Activated CD8-positive, alpha-beta T cell treated with anti-CD3 and anti-CD28 coated beads for 36 hours (primary cell): ENCODE measurements at regions not wholly inside any gene's neighbourhood (a gene's known extent, or its start where the extent isn't known, plus 50 kb on each side); places are given as distances from the start of the nearest gene placed in this dataset.

Source experiments
- ATAC-seq: fragments of 200-7000 bp; cut with Tn5 transposase; one replicate; pipeline ENCODE4 v1.10.0; 2021; ENCODE audit warnings: mild to moderate bottlenecking, moderate library complexity
- CTCF ChIA-PET: fragments of 350-600 bp; sonication (Branson Sonifier 250); formaldehyde crosslinking; loops from one replicate; lab custom pipeline; 2021; ENCODE audit warnings: antibody characterized with exemption; lab: Charles Lee
- POLR2A ChIA-PET: fragments of 350-600 bp; sonication (Branson Sonifier 250); formaldehyde crosslinking; loops from one replicate; lab custom pipeline; 2021; ENCODE audit warnings: antibody characterized with exemption; lab: Charles Lee
- DNase-seq: peaks from one replicate; pipeline ENCODE4 v3.0.0-alpha.2; 2020
- H3K27ac Mint-ChIP-seq: one replicate; pipeline ENCODE4 v1.8.0; 2021; ENCODE audit warnings: mild to moderate bottlenecking, mixed read lengths
- H3K27me3 Mint-ChIP-seq: one replicate; pipeline ENCODE4 v1.8.0; 2021; ENCODE audit warnings: mixed read lengths
- H3K36me3 Mint-ChIP-seq: one replicate; pipeline ENCODE4 v1.8.0; 2021; ENCODE audit warnings: low read depth, mixed read lengths
- H3K4me1 Mint-ChIP-seq: one replicate; pipeline ENCODE4 v1.8.0; 2021; ENCODE audit warnings: low read depth, mixed read lengths
- H3K4me3 Mint-ChIP-seq: one replicate; pipeline ENCODE4 v1.8.0; 2021; ENCODE audit warnings: mild to moderate bottlenecking, moderate library complexity, mixed read lengths
- H3K9me3 Mint-ChIP-seq: one replicate; pipeline ENCODE4 v1.8.0; 2021; ENCODE audit warnings: mixed read lengths
- CTCF ChIP-seq: fragments of 200-600 bp; IDR thresholded peaks from one replicate; pipeline ENCODE4 v1.8.0; 2022; ENCODE audit warnings: antibody characterized with exemption, mild to moderate bottlenecking
- intact Hi-C: fragments of 100-400 bp; cut with micrococcal nuclease; formaldehyde crosslinking; loops from one replicate; pipeline ENCODE4 v1.10.0; 2022

GRCh38 chr6:122063761-122064160, 335.7 kb upstream of the HSF2 start:
- H3K36me3 Mint-ChIP-seq = no peaks in the 10 kb centered on the region
- ChIA-PET CTCF (no interaction called here), POLR2A (no interaction called here)
- ATAC-seq (no peak), DNase-seq (no peak)
- TF ChIP-seq CTCF = no peak
- H3K27me3 Mint-ChIP-seq = peaks cover 2% of the 10 kb centered on the region
- no peaks in the 10 kb centered on the region for H3K4me1 Mint-ChIP-seq
- no peak overlapping the region for H3K4me3 Mint-ChIP-seq
- H3K27ac Mint-ChIP-seq = no peak overlapping the region
- H3K9me3 Mint-ChIP-seq = no peaks in the 10 kb centered on the region
- intact Hi-C loops = no loop called here

DNA sequence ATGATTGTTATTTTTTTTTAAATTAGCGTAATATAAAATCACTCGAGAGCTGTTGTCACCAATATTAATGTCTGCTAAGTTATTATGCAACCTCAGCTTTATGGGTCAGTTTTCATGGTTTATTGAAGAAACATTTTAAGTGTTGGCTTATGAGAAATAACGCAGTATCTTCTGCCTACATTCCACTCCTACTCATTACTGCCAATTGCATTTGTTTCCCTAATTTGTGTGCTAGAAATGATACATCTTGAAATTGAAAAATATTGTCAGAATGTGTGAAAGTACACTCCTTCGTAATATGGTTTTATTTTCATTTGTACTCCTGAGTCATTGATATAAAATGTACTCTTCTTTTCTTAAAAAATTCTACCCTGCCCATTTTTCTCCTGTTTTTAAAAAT, 333.3 kb upstream of the HSF2 start:
- intact Hi-C loops = no loop called here
- DNase-seq (no peak), ATAC-seq (no peak)
- POLR2A ChIA-PET = no interaction called here
- TF ChIP-seq CTCF = no peak
- CTCF ChIA-PET = no interaction called here
- H3K4me3 Mint-ChIP-seq = no peak overlapping the region
- no peaks in the 10 kb centered on the region for H3K4me1 Mint-ChIP-seq
- peaks cover 2% of the 10 kb centered on the region for H3K27me3 Mint-ChIP-seq
- no peaks in the 10 kb centered on the region for H3K36me3 Mint-ChIP-seq
- H3K9me3 Mint-ChIP-seq = no peaks in the 10 kb centered on the region
- H3K27ac Mint-ChIP-seq = no peak overlapping the region

GRCh38 chr6:122068291-122068769, 331.1 kb upstream of the HSF2 start:
- Mint-ChIP-seq H3K27me3 (peaks cover 2% of the 10 kb centered on the region), H3K9me3 (no peaks in the 10 kb centered on the region), H3K36me3 (no peaks in the 10 kb centered on the region), H3K27ac (no peak overlapping the region), H3K4me1 (no peaks in the 10 kb centered on the region), H3K4me3 (no peak overlapping the region)
- TF ChIP-seq CTCF = no peak
- CTCF ChIA-PET = interaction anchor here (0.6 to 1.8 kb wide), 2 partner anchors 11 to 86 kb away, joined by 3 to 5 read pairs; no protein-coding TSS in a partner anchor
- no peak for ATAC-seq
- intact Hi-C loops = no loop called here
- POLR2A ChIA-PET = no interaction called here
- no peak for DNase-seq

- ChIA-PET CTCF (no interaction called here), POLR2A (no interaction called here)
- Mint-ChIP-seq H3K36me3 (no peaks in the 10 kb centered on the region), H3K9me3 (no peaks in the 10 kb centered on the region), H3K4me1 (no peaks in the 10 kb centered on the region), H3K27ac (no peak overlapping the region), H3K27me3 (no peaks in the 10 kb centered on the region), H3K4me3 (no peak overlapping the region)
- no peak for TF ChIP-seq CTCF
- DNase-seq (no peak), ATAC-seq (no peak)
- intact Hi-C loops = no loop called here
These were observed 329.5 kb upstream of the HSF2 start for GRCh38 chr6:122069932-122070331.

DNA sequence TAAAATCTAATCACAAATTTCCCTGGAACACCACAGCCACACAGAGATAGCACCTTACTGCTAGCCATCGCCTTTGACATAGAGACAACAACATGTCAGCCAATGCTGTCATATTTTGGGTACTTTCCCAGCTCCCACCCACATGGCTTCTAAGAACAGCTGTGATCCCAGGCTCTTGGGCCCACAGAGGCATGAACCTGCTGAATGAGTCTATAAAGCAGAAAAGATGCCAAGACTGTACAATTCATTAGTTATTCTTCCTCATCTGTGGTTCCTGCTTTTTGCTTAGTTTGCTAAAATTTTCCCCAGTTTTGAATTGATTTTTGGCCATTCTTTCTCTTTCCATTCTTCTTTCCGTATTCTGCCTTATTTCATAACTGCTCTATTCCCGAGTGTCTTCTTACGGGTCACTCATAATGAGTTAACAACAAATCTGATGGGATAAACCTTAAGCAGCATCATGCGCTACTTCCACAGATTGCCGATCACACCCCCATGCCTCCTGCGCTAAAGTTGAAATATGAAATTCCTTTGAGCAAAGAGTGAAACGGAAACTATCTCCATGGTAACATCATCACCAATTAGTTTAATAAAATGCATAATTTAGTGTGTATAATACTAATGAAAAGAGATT, 327.3 kb upstream of the HSF2 start:
- DNase-seq (no peak), ATAC-seq (no peak)
- intact Hi-C loops = no loop called here
- H3K36me3 Mint-ChIP-seq = no peaks in the 10 kb centered on the region
- no peaks in the 10 kb centered on the region for H3K4me1 Mint-ChIP-seq
- TF ChIP-seq CTCF = no peak
- no peaks in the 10 kb centered on the region for H3K27me3 Mint-ChIP-seq
- no peak overlapping the region for H3K4me3 Mint-ChIP-seq
- ChIA-PET CTCF (interaction anchor here (1.0 kb wide), 1 partner anchor 10 kb away, joined by 3 read pairs; no protein-coding TSS in a partner anchor), POLR2A (no interaction called here)
- H3K27ac Mint-ChIP-seq = no peak overlapping the region
- H3K9me3 Mint-ChIP-seq = no peaks in the 10 kb centered on the region
